Stomach (tissue), 8 donors: ENCODE measurements at regions not wholly inside any gene's neighbourhood (a gene's known extent, or its start where the extent isn't known, plus 50 kb on each side); places are given as distances from the start of the nearest gene placed in this dataset.
A peak's percentile ranks its signal among the peaks of the same experiment; 100 is the strongest.

ENCODE experiments used
- DNase-seq, 2 donors: peaks; one replicate each; pipeline versions ENCODE4 v3.0.0 to v3.0.0-alpha.2; 2013 to 2019
- H3K27ac ChIP-seq, 5 donors: fragments of 200-600 bp in 4 of 5; sonication (generic) in 4 of 5; one replicate each; pipeline ENCODE4 v1.5.1; 2013 to 2019; ENCODE audit warnings: mild to moderate bottlenecking in 1 of 5, moderate library complexity in 1 of 5
- H3K27me3 ChIP-seq, 3 donors: fragments of 200-600 bp; sonication (generic); one replicate each; pipeline ENCODE4 v1.5.1; 2017 to 2019; ENCODE audit warnings: mixed run types in 1 of 3
- H3K36me3 ChIP-seq, 4 donors: fragments of 200-600 bp; sonication (generic); 1 replicate in 3 of 4; 2 replicates in 1 of 4; pipeline ENCODE4 v1.5.1; 2016 to 2019
- H3K4me1 ChIP-seq, 4 donors: fragments of 200-600 bp; sonication (generic); one replicate each; pipeline ENCODE4 v1.5.1; 2016 to 2019
- H3K4me3 ChIP-seq, 4 donors: fragments of 200-600 bp; sonication (generic) in 3 of 4; one replicate each; pipeline ENCODE4 v1.5.1; 2016 to 2019; ENCODE audit warnings: mild to moderate bottlenecking in 1 of 4
- H3K9me3 ChIP-seq, 4 donors: fragments of 200-600 bp; sonication (generic); one replicate each; pipeline ENCODE4 v1.5.1; 2016 to 2019
- CTCF ChIP-seq, 7 experiments: fragments of 450-650 bp in 4 of 7; fragments of 200-600 bp in 3 of 7; sonication (generic) in 3 of 7; IDR thresholded peaks; one replicate each; pipeline ENCODE4 v1.5.1; 2016 to 2019; ENCODE audit warnings: antibody characterized with exemption in 7 of 7, control low read depth in 2 of 7, mild to moderate bottlenecking in 1 of 7
- EP300 ChIP-seq: sonication (generic); formaldehyde crosslinking; IDR thresholded peaks from one replicate; pipeline ENCODE4 v1.6.1; 2017; ENCODE audit warnings: antibody characterized with exemption
- POLR2A ChIP-seq, 4 donors: fragments of 450-650 bp; IDR thresholded peaks; one replicate each; pipeline ENCODE4 v1.6.1; 2016; ENCODE audit warnings: antibody characterized with exemption in 4 of 4, control low read depth in 2 of 4, mild to moderate bottlenecking in 1 of 4, moderate library complexity in 1 of 4
- POLR2AphosphoS5 ChIP-seq, 3 donors: sonication (generic); formaldehyde crosslinking; IDR thresholded peaks; one replicate each; pipeline ENCODE4 v1.6.1; 2016; ENCODE audit warnings: antibody characterized with exemption in 3 of 3
- WGBS, 5 donors: extraction: QIAGEN DNeasy Blood & Tissue Kit in 3 of 5; methylation state at CpG; one replicate each; pipeline versions ENCODE4 v1.1.5 to v1.1.7; 2013 to 2018; 5-methylcytosine and 5-hydroxymethylcytosine counted together
- intact Hi-C: fragments of 100-400 bp; cut with DNase I; formaldehyde crosslinking; loops from one replicate; pipeline ENCODE4 v1.15.1; 2023; ENCODE audit warnings: low total_unique reads
- donor health status: healthy with polysubstance abuse.
- donor health status: Bipolar disorder and iron deficiency.
- donor health status: healthy.

GRCh38 chr12:77402716-77403115, 337.3 kb upstream of the E2F7 start:
- intact Hi-C loops, result no loop called here
- TF ChIP-seq POLR2AphosphoS5 (IDR thresholded peaks at IDR 0.05), result no peak
- no peak for TF ChIP-seq CTCF (IDR thresholded peaks at IDR 0.05)
- TF ChIP-seq EP300, result no peak
- TF ChIP-seq POLR2A (IDR thresholded peaks at IDR 0.05), result no peak
- no peaks in the 10 kb centered on the region for H3K4me1 ChIP-seq
- H3K27me3 ChIP-seq, result no peaks in the 10 kb centered on the region
- peak in 1 of 2 donors; percentile 22 for DNase-seq
- no peak overlapping the region for H3K4me3 ChIP-seq
- WGBS, 5 donors, result 52 to 79% (median 77%) methylated on average over 1 of the region's 1 CpG
- H3K9me3 ChIP-seq, result no peaks in the 10 kb centered on the region
- H3K27ac ChIP-seq, result no peak overlapping the region
- no peaks in the 10 kb centered on the region for H3K36me3 ChIP-seq

DNA sequence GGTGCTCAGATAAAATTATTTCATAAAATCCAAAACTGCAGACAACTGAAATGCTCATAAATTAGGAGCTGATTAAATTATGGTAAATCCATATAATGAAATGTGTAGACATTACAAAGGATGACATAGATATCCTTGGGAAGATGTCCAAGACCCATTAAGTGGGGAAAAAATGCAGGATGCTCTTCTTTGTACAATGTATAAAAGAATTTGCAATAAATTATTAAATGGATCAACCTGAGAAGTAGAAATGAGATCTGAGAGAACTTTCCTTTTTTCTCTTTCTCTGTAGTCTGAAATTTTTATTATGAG, 336.4 kb upstream of the E2F7 start:
- Histone ChIP-seq H3K4me1 (no peaks in the 10 kb centered on the region), H3K36me3 (no peaks in the 10 kb centered on the region), H3K9me3 (no peaks in the 10 kb centered on the region), H3K27me3 (no peaks in the 10 kb centered on the region), H3K4me3 (no peak overlapping the region), H3K27ac (no peak overlapping the region)
- intact Hi-C loops, result no loop called here
- TF ChIP-seq POLR2A (IDR thresholded peaks at IDR 0.05) (no peak), POLR2AphosphoS5 (IDR thresholded peaks at IDR 0.05) (no peak), CTCF (IDR thresholded peaks at IDR 0.05) (no peak), EP300 (no peak)
- DNase-seq, result no peak

DNA sequence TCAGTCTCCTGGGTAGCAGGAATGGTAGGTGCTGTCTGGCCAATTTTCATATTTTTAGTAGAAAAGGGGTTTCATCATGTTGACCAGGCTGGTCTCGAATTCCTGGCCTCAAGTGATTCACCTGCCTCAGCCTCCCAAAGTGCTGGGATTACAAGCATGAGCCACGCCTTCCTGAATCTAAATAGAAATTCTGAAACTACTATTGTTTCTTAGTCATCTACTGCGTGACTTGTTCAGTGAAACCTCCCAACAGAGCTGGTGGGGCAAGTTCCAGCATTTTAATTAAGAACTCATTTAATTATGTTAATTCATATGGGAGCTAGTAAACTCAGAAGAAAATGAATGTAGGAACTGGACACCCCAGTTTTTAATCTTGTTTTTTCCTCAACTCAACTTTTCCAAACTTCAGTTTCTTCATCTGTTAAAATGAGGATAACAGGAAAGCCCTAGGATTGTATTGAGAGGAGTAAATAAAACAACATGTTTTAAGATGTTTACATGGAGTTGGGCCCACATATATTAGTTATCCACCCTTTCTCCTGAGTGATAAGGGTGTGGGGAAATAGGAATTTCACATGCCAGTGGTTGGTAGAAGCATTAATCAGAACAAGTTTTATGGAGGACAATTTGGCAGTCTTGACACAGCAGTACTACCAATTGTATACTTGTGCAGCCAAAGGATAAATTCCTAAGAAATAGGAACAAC, 335.8 kb upstream of the E2F7 start:
- no peak for DNase-seq
- intact Hi-C loops, result no loop called here
- no peak for TF ChIP-seq CTCF (IDR thresholded peaks at IDR 0.05)
- no peak for TF ChIP-seq POLR2AphosphoS5 (IDR thresholded peaks at IDR 0.05)
- no peak for TF ChIP-seq POLR2A (IDR thresholded peaks at IDR 0.05)
- TF ChIP-seq EP300, result no peak
- Histone ChIP-seq H3K4me3 (no peak overlapping the region), H3K27ac (no peak overlapping the region), H3K4me1 (no peaks in the 10 kb centered on the region), H3K9me3 (no peaks in the 10 kb centered on the region), H3K36me3 (no peaks in the 10 kb centered on the region), H3K27me3 (no peaks in the 10 kb centered on the region)
- 80 to 94% (median 87%) methylated on average over 3 of the region's 3 CpGs for WGBS, 5 donors

DNA sequence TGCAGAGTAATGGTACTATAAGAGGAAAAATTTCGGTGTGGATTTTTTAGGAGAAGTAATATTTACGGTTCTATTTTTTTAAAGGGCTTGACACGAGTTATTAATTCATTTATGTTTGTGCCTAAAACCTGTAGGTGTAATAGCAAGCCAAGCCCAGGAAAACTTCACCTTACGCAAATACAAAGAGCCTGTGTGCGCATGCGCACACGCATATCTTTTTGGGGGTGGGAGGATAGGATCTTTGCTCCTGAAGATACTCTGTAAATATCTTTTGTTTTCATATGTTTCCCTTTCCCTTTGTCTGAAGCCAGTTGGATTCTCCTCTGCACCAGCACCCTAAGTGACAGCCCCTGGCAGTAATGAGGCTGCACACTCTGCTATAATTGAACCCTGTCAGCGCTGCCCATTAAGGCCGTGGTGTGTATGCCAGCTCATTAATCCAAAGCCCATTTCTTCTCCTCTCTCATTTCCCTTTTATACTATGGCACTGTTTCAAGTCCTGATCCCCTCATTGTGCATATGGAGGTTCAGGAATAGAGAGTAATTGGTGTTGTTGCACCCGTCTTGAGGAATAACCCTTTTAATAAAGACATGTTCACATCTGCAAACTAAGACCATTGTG, 327.2 kb upstream of the E2F7 start:
- no peaks in the 10 kb centered on the region for H3K4me1 ChIP-seq
- no peaks in the 10 kb centered on the region for H3K27me3 ChIP-seq
- no peaks in the 10 kb centered on the region for H3K9me3 ChIP-seq
- no peak for TF ChIP-seq POLR2AphosphoS5 (IDR thresholded peaks at IDR 0.05)
- no peak for TF ChIP-seq EP300
- no peak for TF ChIP-seq POLR2A (IDR thresholded peaks at IDR 0.05)
- no peak for TF ChIP-seq CTCF (IDR thresholded peaks at IDR 0.05)
- no peak for DNase-seq
- intact Hi-C loops, result no loop called here
- H3K36me3 ChIP-seq, result no peaks in the 10 kb centered on the region
- 83 to 91% (median 89%) methylated on average over 10 of the region's 10 CpGs for WGBS, 5 donors
- H3K4me3 ChIP-seq, result no peak overlapping the region
- H3K27ac ChIP-seq, result no peak overlapping the region
